ENCODE measurements at regions not wholly inside any gene's neighbourhood (a gene's known extent, or its start where the extent isn't known, plus 50 kb on each side); places are given as distances from the start of the nearest gene placed in this dataset.

- TF ChIP-seq, protein P1, sequence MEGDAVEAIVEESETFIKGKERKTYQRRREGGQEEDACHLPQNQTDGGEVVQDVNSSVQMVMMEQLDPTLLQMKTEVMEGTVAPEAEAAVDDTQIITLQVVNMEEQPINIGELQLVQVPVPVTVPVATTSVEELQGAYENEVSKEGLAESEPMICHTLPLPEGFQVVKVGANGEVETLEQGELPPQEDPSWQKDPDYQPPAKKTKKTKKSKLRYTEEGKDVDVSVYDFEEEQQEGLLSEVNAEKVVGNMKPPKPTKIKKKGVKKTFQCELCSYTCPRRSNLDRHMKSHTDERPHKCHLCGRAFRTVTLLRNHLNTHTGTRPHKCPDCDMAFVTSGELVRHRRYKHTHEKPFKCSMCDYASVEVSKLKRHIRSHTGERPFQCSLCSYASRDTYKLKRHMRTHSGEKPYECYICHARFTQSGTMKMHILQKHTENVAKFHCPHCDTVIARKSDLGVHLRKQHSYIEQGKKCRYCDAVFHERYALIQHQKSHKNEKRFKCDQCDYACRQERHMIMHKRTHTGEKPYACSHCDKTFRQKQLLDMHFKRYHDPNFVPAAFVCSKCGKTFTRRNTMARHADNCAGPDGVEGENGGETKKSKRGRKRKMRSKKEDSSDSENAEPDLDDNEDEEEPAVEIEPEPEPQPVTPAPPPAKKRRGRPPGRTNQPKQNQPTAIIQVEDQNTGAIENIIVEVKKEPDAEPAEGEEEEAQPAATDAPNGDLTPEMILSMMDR (IDR thresholded peaks at IDR 0.05 in 4 of 5, conservative IDR thresholded peaks at IDR 0.05 in 1 of 5), result no peak
- no peak for TF ChIP-seq POLR2A (IDR thresholded peaks at IDR 0.05)
Observed at GRCh38 chr16:61289141-61289540, 747.1 kb downstream of the CDH8 start.
